AG04449 (cell line): ENCODE measurements at regions not wholly inside any gene's neighbourhood (a gene's known extent, or its start where the extent isn't known, plus 50 kb on each side); places are given as distances from the start of the nearest gene placed in this dataset.

Experiments used
- CTCF ChIA-PET: fragments of 350-600 bp; formaldehyde crosslinking; extraction: SDS; loops from one replicate; lab custom pipeline; 2021; ENCODE audit warnings: antibody characterized with exemption; lab: Yijun Ruan, JAX
- POLR2A ChIA-PET: fragments of 400-600, 350-600 bp; formaldehyde crosslinking; extraction: SDS; loops from one replicate; lab custom pipeline; 2020; ENCODE audit warnings: antibody characterized with exemption, inconsistent platforms; lab: Yijun Ruan, JAX
- DNase-seq: peaks from one replicate; pipeline ENCODE4 v3.0.0-alpha.2; 2010; ENCODE audit warnings: low read depth, low spot score
- H3K4me3 ChIP-seq: 2 replicates; pipeline ENCODE4 v1.5.1; 2011; ENCODE audit warnings: low read depth, mild to moderate bottlenecking, control low read depth, low read length
- CTCF ChIP-seq: IDR thresholded peaks from one replicate; pipeline ENCODE4 v1.5.1; 2011; ENCODE audit warnings: mild to moderate bottlenecking, moderate library complexity, low read length, control low read depth, inconsistent platforms; ENCODE audit not compliant: insufficient read depth; ENCODE audit errors: missing control alignments

GRCh38 chr6:849075-849506, 156.2 kb upstream of the EXOC2 start:
- ChIA-PET CTCF (no interaction called here), POLR2A (no interaction called here)
- DNase-seq = no peak
- no peak overlapping the region for H3K4me3 ChIP-seq
- no peak for TF ChIP-seq CTCF

- DNase-seq = no peak
- no peak overlapping the region for H3K4me3 ChIP-seq
- ChIA-PET POLR2A (no interaction called here), CTCF (no interaction called here)
- TF ChIP-seq CTCF = no peak
Observed at GRCh38 chr6:845566-845965, 152.6 kb upstream of the EXOC2 start.

- no peak for TF ChIP-seq CTCF
- DNase-seq = no peak
- H3K4me3 ChIP-seq = no peak overlapping the region
- POLR2A ChIA-PET = no interaction called here
- CTCF ChIA-PET = no interaction called here
Observed at GRCh38 chr6:845101-845500, 152.2 kb upstream of the EXOC2 start.

GRCh38 chr6:842141-842540, 149.2 kb upstream of the EXOC2 start:
- no peak overlapping the region for H3K4me3 ChIP-seq
- ChIA-PET POLR2A (no interaction called here), CTCF (no interaction called here)
- no peak for TF ChIP-seq CTCF
- no peak for DNase-seq

- no peak for DNase-seq
- no peak for TF ChIP-seq CTCF
- ChIA-PET POLR2A (no interaction called here), CTCF (no interaction called here)
- no peak overlapping the region for H3K4me3 ChIP-seq
Observed at GRCh38 chr6:841569-841968, 148.6 kb upstream of the EXOC2 start.

GRCh38 chr6:839201-839600, 146.3 kb upstream of the EXOC2 start:
- no peak overlapping the region for H3K4me3 ChIP-seq
- TF ChIP-seq CTCF = no peak
- DNase-seq = no peak
- ChIA-PET CTCF (no interaction called here), POLR2A (no interaction called here)
